Gastrocnemius medialis (tissue), 4 donors: ENCODE measurements at regions not wholly inside any gene's neighbourhood (a gene's known extent, or its start where the extent isn't known, plus 50 kb on each side); places are given as distances from the start of the nearest gene placed in this dataset.

Experiments used
- POLR2A ChIP-seq, 2 donors: fragments of 450-650 bp; IDR thresholded peaks; one replicate each; pipeline ENCODE4 v1.6.1; 2017; ENCODE audit warnings: antibody characterized with exemption in 2 of 2, mild to moderate bottlenecking in 2 of 2, moderate library complexity in 2 of 2
- TF ChIP-seq, protein P1 (sequence below), 5 experiments: fragments of 450-650 bp in 3 of 5; fragments of 200-600 bp in 2 of 5; sonication (generic) in 2 of 5; IDR thresholded peaks in 4 of 5; conservative IDR thresholded peaks in 1 of 5; 1 replicate in 4 of 5; 2 replicates in 1 of 5; pipeline ENCODE4 v1.5.1; 2016 to 2019; ENCODE audit warnings: antibody characterized with exemption in 5 of 5, mild to moderate bottlenecking in 3 of 5, moderate library complexity in 3 of 5

DNA sequence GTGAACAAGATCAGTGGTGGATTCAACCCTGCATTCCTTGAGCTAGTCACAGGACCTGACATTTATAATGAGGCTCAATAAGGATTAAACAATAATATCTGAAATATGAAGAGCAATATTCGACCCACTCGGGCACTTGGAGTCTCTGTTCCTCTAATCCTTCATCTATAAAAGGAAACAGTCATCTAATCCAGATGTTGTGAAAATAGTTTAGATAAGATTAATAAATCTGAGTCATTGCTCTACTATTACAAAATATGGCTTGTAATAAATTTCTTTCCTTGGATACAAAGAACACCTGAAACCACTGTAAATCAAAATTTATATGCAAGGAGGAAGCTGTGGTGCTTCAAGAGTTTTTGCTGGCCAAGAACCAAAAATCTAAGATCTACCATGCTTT is 846.9 kb upstream of the ACVR2A start:
- TF ChIP-seq, protein P1, sequence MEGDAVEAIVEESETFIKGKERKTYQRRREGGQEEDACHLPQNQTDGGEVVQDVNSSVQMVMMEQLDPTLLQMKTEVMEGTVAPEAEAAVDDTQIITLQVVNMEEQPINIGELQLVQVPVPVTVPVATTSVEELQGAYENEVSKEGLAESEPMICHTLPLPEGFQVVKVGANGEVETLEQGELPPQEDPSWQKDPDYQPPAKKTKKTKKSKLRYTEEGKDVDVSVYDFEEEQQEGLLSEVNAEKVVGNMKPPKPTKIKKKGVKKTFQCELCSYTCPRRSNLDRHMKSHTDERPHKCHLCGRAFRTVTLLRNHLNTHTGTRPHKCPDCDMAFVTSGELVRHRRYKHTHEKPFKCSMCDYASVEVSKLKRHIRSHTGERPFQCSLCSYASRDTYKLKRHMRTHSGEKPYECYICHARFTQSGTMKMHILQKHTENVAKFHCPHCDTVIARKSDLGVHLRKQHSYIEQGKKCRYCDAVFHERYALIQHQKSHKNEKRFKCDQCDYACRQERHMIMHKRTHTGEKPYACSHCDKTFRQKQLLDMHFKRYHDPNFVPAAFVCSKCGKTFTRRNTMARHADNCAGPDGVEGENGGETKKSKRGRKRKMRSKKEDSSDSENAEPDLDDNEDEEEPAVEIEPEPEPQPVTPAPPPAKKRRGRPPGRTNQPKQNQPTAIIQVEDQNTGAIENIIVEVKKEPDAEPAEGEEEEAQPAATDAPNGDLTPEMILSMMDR (IDR thresholded peaks at IDR 0.05 in 4 of 5, conservative IDR thresholded peaks at IDR 0.05 in 1 of 5), result no peak
- TF ChIP-seq POLR2A (IDR thresholded peaks at IDR 0.05), result no peak
